ENCODE measurements at regions not wholly inside any gene's neighbourhood (a gene's known extent, or its start where the extent isn't known, plus 50 kb on each side); places are given as distances from the start of the nearest gene placed in this dataset.

- TF ChIP-seq CTCF (IDR thresholded peaks at IDR 0.05 in 2 of 3, conservative IDR thresholded peaks at IDR 0.05 in 1 of 3; ENCODE audit: control insufficient read depth in 2 of 3, extremely low read depth in 1 of 3, insufficient read depth in 1 of 3, low read depth in 3 of 3, low read length in 3 of 3) (no peak), FOS (IDR thresholded peaks at IDR 0.05; ENCODE audit: borderline replicate concordance, extremely low read depth, insufficient read length) (no peak), ZSCAN29 (IDR thresholded peaks at IDR 0.05) (no peak), HDAC2 (IDR thresholded peaks at IDR 0.05) (no peak), REST (IDR thresholded peaks at IDR 0.05; ENCODE audit: low read depth, low read length) (no peak), POLR2A (IDR thresholded peaks at IDR 0.05; ENCODE audit: low read depth, low read length) (no peak), ZZZ3 (IDR thresholded peaks at IDR 0.05; ENCODE audit: control insufficient read depth, insufficient read length, low read depth) (no peak), JUNB (IDR thresholded peaks at IDR 0.05) (no peak), MEF2A (IDR thresholded peaks at IDR 0.05; ENCODE audit: insufficient read depth, low read depth, low read length) (no peak), POLR2AphosphoS2 (IDR thresholded peaks at IDR 0.05; ENCODE audit: low read depth, low read length) (no peak), USF2 (IDR thresholded peaks at IDR 0.05; ENCODE audit: borderline replicate concordance, low read depth, low read length) (no peak), EZH2 (IDR thresholded peaks at IDR 0.05; ENCODE audit: borderline replicate concordance, control insufficient read depth, low read depth, low read length) (no peak), TARDBP (IDR thresholded peaks at IDR 0.05; ENCODE audit: borderline replicate concordance) (no peak)
Observed at GRCh38 chr2:118320658-118321057, 232.4 kb downstream of the INSIG2 start.

Measured in GM12878 (cell line).